NCI-H146 treated with DMSO at 0.1 percent for 48 hours (cell line): ENCODE measurements at regions not wholly inside any gene's neighbourhood (a gene's known extent, or its start where the extent isn't known, plus 50 kb on each side); places are given as distances from the start of the nearest gene placed in this dataset.

ENCODE experiments used
- DNase-seq: peaks from one replicate; lab custom pipeline; 2025; ENCODE audit not compliant: unreplicated experiment; lab: John Stamatoyannopoulos, UW

DNA sequence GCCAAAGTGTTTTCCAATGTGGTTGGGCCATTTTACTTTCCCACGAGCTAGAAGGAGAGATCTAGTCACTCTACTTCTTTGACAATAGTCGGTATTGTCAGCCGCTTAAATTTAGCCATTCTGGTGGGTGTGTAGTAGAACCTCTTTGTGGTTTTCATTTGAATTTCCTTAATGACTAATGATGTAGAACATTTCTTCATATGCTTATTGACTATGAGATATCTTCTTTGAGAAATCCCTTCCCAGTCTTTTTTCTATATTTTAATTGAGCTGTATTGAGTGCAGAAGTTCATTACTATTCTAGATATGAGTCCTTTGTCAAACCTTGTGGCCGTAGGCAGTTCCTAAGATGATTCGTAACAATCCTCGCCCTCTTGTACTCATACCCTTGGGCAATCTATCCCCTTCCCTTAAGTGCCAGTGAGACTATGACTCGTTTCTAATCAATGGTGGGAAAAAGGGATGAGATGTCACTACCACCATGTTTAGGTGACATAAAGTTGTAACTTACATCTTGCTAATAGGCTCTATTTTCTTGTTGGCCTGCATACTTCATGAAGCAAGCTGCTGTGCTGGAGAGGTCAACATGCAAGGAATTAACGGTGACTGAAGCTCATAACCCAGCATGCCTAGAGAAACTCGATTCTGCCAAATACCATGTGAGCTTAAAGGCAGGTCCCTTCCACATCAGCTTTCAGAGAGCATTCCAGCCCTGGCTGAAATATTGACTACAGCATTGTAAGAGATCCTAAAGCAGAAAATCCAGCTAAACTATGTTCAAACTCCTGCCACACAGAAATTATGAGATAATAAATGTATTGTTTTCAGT, 817.9 kb upstream of the SOX9 start:
- no peak for DNase-seq

DNA sequence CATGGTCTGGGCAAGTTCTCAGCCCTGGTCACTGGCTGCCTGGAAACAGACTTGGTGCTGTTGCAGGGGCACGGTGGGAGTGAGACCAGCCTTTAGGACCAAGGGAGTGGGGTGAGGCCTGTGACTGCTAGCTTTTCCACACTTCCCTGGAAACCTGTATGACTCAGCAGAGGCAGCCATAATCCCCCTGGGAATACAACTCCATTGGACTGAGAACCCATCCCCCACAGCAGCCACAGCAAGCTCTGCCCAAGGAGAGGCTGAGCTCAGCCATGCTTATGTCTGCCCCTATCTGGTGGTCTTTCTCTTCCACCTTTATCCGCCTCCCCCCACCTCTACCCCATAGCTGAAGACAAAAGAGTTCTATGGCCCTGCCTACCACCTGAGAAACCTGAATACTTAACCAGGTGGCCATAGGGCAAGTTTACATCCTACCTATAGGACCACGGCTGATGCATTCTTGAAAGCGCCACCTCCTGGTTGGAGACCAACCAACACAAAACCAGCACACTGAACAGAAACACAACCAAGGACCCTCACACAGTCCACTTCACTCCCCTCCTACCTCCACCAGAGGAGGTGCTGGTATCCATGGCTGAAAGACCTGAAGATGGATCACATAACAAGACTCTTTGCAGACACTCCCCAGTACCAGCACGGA, 816.2 kb upstream of the SOX9 start:
- no peak for DNase-seq

DNA sequence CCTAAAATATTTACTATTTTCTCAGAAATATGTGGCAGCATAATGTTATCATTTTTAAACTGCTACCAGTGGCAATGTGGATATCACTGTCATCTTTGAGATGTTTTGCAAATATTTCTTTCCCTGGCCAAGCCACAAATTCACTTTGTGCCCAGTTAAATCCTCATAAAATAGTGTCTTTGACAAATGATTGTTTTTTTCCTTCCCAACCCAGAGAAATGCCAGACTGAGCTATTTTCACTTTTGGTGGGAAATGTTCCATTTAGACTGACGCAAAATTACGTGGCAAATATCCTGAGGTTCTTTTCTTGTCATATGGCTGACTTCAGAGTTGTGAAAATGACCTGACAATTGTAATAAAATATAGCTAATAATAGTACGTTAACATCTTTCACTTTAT, 807.0 kb upstream of the SOX9 start:
- DNase-seq = no peak

DNA sequence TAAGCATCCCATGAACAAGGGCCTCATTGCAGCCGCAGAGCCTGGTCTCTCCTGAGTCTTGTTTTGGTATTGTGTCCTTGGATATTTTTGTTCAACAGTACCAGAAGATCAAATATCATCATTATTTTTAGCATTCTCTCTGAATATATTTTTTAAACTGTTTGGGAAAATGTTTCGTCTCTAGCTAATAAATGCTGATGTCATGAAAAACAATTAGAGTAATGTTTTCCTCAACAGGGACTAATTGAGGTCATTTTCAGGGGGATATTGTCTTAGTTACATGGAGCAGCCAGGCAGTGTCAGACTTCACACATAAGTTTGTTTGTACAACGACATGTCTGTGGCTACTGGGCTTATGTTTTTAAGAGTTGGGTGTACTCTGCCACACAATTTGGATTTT, 805.3 kb upstream of the SOX9 start:
- no peak for DNase-seq

DNA sequence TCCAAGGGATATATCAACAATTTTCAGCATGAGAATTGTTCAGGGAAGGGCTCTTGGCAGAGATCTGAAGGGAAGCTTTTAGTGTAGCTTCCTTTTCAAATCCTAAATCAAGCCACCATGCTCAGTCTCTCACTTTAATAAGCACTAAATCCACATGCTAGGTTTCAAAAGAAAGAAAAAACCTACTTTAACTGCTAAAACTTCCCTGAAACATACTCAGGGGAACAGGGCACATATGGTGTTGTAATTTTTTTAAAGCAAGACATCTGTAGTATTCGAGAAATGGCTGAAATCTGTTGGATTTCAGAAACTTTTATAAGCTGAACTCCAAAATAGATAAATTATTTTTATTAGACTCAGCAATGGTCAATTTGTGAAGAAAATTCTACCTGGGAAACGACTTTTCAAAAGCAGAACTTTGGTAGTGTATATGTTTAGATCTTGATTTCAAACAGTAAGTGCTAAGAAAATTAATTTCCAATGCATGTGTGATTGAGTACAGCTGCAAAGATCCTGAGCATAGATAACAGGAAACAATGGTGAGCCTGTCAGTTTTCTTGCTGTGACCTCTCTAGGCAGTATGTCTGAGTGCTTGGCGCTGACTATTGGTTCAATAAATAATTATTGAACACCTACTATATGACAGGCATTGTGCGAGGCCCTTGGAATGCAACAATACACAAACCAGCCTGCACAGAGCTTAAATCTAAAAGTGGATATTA, 804.5 kb upstream of the SOX9 start:
- DNase-seq = peak; percentile 7

- DNase-seq = no peak
Observed at GRCh38 chr17:71320009-71320796, 800.6 kb upstream of the SOX9 start.

DNA sequence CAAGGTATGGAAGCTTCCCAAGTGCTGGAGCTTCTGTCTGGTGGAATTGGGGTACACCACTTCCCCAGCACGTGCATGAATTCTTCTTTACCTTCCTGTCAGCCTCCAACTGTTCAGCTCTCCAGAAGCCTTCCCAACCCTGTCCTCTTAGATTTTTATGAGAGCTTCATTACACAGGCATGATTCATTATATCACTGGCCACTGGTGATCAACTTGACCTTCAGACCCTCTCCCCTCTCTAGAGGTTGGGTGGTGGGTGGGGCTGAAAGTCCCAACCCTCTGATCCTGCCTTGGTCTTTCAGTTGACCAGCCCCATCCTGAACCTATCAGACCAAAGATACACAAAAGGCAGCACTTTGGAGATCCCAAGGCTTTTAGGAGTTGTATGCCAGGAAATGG, 795.7 kb upstream of the SOX9 start:
- DNase-seq = no peak

DNA sequence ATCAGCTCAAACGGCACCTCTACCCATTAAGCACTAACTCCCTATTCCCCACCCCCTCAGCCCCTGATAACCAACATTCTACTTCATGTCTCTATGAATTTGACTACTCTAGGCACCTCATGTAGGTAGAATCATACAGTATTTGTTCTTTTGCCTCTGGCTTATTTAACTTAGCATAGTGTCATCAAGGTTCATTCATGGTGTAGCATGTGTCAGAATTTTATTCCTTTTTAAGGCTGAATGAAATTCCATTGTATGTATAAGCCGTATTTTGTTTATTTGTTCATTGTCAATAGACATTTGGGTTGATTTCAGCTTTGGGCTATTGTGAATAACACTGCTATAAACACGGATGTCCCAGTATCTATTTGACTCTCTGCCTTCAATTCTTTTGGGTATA, 794.9 kb upstream of the SOX9 start:
- no peak for DNase-seq

- no peak for DNase-seq
Observed at GRCh38 chr17:71327376-71328059, 793.3 kb upstream of the SOX9 start.

- DNase-seq = no peak
Observed at GRCh38 chr17:71329310-71330098, 791.3 kb upstream of the SOX9 start.

DNA sequence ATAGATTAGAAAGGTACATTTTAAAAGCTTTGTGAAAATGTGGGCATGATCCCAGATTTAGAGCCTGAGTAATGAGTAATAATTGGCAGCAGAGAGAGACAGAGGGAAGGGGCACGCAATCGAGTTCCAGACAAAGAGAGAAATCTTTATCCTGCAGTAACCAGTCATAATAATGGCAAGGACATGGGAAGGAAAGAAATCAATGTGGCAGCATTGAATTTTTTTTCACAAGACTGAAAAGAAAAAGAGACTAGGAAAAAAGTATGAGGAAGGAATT, 790.8 kb upstream of the SOX9 start:
- no peak for DNase-seq

DNA sequence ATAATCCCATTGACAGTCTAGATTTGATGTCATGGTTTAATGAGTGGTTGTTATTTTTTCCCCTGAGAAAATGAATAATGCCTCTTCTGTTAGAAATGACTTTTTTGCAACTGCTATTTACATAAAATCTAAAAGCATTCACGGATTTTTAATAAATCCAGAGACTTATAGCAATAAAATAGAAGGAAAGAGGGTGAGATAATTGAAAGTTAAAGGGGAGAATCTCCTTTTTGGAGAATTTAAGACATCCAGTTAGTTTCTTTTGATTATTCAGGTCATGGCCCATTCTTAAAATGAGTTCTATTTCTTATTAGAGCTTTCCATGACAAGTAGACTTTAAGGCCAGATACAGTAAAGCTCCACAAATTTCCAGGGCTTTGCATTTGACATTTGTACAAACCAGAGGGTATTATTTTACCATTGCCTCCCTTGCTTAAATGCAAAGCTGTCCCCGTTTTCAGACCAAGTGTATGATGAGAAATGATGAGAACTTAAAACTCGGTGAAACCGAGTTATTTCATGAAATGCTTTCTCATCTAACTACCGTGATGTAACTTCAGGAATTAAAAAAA, 789.0 kb upstream of the SOX9 start:
- no peak for DNase-seq

GRCh38 chr17:71334048-71334751, 786.6 kb upstream of the SOX9 start:
- DNase-seq = peak; percentile 10

DNA sequence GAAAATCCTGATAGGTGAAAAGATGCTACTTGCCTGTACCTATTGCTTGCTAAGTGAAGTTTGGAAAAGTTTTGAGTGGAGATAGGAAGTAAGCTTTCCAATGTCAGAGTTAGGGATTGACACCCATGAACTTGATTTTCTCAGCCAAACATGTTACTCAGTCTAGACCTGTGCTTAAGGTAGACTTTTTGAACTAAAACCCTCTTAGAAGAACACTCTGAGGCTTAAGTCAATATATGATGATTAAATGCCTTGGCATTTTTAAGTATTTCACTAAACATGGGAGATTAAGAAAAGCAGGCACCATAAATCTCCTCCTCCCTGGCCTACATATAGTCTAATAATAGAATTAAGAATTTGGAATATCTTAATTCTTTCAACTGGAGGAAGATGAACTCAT, 785.6 kb upstream of the SOX9 start:
- DNase-seq = no peak

DNA sequence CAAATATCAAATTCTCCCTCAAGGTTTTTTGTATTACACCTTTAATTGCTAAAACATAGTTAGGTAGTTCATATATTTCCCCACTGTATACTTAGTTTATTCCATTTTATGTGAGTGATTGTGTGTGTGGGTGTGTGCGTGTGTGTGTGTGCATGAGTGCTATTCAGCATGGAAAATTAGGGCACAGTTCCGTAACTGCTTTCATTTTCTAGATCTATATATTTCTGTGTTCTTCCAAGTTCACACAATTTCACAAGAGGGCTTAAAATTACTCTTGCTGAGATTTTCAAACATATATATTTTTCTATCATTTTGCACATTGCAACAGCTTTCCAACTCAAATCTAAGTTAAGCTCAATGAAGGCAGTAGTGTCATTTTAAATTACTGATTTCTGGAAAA, 782.9 kb upstream of the SOX9 start:
- no peak for DNase-seq

DNA sequence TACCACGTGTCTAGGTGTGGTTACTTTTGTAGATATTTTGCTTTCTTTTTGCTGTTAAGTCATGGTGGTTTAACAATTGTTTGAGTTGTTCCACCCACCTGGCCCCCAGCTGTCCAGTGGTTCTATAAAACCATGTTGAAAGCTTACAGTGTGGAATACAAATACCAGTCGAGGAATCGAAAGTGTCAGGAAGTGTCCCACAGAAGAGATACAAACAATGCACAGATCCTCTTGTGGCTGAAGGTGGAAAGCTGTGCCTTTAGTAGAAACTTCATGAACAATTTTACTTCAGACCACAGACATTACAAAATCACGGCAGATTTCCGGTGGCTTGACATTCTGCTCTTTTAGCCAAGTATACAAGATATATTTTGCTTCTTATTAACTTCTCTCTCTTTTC, 782.4 kb upstream of the SOX9 start:
- no peak for DNase-seq

- DNase-seq = no peak
Observed at GRCh38 chr17:71339206-71339605, 781.6 kb upstream of the SOX9 start.

DNA sequence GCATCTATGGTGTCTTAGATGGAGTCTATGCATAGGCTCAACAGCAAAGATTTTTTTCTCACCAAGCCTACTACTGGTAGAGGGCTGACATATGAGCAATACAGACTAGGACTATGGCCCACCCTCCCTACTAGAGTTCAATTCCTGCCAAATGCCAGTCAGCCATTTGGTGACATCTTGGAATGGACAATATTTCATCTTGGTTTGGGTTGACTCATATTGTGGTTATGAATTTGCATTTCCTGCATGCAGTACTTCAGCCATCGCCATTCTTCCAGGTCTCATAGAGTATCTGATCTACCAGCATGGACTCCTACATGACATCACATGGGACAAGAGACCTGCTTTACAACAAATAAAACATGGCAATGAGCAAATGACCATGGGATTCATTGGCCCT, 778.1 kb upstream of the SOX9 start:
- no peak for DNase-seq

GRCh38 chr17:71349908-71350600, 770.8 kb upstream of the SOX9 start:
- DNase-seq = no peak
